Activated CD4-positive, alpha-beta T cell treated with anti-CD3 and anti-CD28 coated beads, Interleukin-2, amount 10 ng/mL, durations not matched to agents 7 days and 5 days (primary cell): ENCODE measurements at regions not wholly inside any gene's neighbourhood (a gene's known extent, or its start where the extent isn't known, plus 50 kb on each side); places are given as distances from the start of the nearest gene placed in this dataset.

Source experiments
- CTCF ChIA-PET: fragments of 350-600 bp; sonication (Branson Sonifier 250); formaldehyde crosslinking; loops from one replicate; lab custom pipeline; 2021; ENCODE audit warnings: antibody characterized with exemption; lab: Charles Lee
- POLR2A ChIA-PET: fragments of 350-600 bp; sonication (Branson Sonifier 250); formaldehyde crosslinking; loops from one replicate; lab custom pipeline; 2021; ENCODE audit warnings: antibody characterized with exemption; lab: Charles Lee
- DNase-seq: peaks from one replicate; pipeline ENCODE4 v3.0.0-alpha.2; 2020
- H3K27ac Mint-ChIP-seq: one replicate; pipeline ENCODE4 v1.8.0; 2021; ENCODE audit warnings: mild to moderate bottlenecking, moderate library complexity, mixed read lengths
- H3K27me3 Mint-ChIP-seq: one replicate; pipeline ENCODE4 v1.8.0; 2021; ENCODE audit warnings: mixed read lengths
- H3K36me3 Mint-ChIP-seq: one replicate; pipeline ENCODE4 v1.8.0; 2021; ENCODE audit warnings: low read depth, mixed read lengths
- H3K4me1 Mint-ChIP-seq: one replicate; pipeline ENCODE4 v1.8.0; 2021; ENCODE audit warnings: mixed read lengths
- H3K4me3 Mint-ChIP-seq: one replicate; pipeline ENCODE4 v1.8.0; 2021; ENCODE audit warnings: mild to moderate bottlenecking, moderate library complexity, mixed read lengths
- H3K9me3 Mint-ChIP-seq: one replicate; pipeline ENCODE4 v1.8.0; 2021; ENCODE audit warnings: mixed read lengths

- DNase-seq = no peak
- H3K36me3 Mint-ChIP-seq = no peaks in the 10 kb centered on the region
- H3K27ac Mint-ChIP-seq = no peak overlapping the region
- no peak overlapping the region for H3K4me3 Mint-ChIP-seq
- peaks cover 8% of the 10 kb centered on the region for H3K27me3 Mint-ChIP-seq
- CTCF ChIA-PET = no interaction called here
- H3K9me3 Mint-ChIP-seq = no peaks in the 10 kb centered on the region
- no peaks in the 10 kb centered on the region for H3K4me1 Mint-ChIP-seq
- POLR2A ChIA-PET = no interaction called here
These were observed 62.7 kb downstream of the NPTX2 start for GRCh38 chr7:98679741-98680140.

- Mint-ChIP-seq H3K4me1 (no peaks in the 10 kb centered on the region), H3K36me3 (no peaks in the 10 kb centered on the region)
These were observed 64.4 kb downstream of the NPTX2 start for GRCh38 chr7:98681511-98681910.

GRCh38 chr7:98681951-98682350 is 64.9 kb downstream of the NPTX2 start:
- POLR2A ChIA-PET = no interaction called here
- H3K4me3 Mint-ChIP-seq = no peak overlapping the region
- DNase-seq = no peak
- no peaks in the 10 kb centered on the region for H3K36me3 Mint-ChIP-seq
- no peaks in the 10 kb centered on the region for H3K4me1 Mint-ChIP-seq
- peaks cover 8% of the 10 kb centered on the region for H3K27me3 Mint-ChIP-seq
- no peak overlapping the region for H3K27ac Mint-ChIP-seq
- CTCF ChIA-PET = no interaction called here
- peaks cover 15% of the 10 kb centered on the region for H3K9me3 Mint-ChIP-seq

More at GRCh38 chr7:98681511-98681910, 64.4 kb downstream of the NPTX2 start:
- H3K27ac Mint-ChIP-seq = no peak overlapping the region
- ChIA-PET CTCF (no interaction called here), POLR2A (no interaction called here)
- H3K27me3 Mint-ChIP-seq = peaks cover 8% of the 10 kb centered on the region
- peaks cover 12% of the 10 kb centered on the region for H3K9me3 Mint-ChIP-seq
- DNase-seq = no peak
- no peak overlapping the region for H3K4me3 Mint-ChIP-seq

DNA sequence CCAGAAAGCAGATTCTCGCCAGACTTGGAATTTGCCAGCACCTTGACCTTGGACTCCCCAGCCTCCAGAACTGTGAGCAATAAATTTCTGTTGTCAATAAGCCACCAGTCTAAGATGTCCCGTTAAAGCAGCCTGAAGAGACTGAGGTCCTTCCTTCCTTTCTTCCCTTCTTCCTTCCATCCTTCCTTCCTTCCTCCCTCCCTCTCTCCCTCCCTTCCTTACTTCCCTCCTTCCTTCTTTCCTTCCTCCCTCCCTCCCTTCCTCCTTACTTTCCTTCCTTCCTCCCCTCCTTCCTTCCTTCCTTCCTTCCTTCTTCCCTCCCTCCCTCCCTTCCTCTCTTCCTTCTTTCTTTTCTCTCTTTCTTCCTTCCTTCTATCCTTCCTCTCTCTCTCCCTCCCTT is 66.4 kb downstream of the NPTX2 start:
- H3K27ac Mint-ChIP-seq = no peak overlapping the region
- no peaks in the 10 kb centered on the region for H3K4me1 Mint-ChIP-seq
- H3K36me3 Mint-ChIP-seq = no peaks in the 10 kb centered on the region
- H3K4me3 Mint-ChIP-seq = no peak overlapping the region
- ChIA-PET POLR2A (no interaction called here), CTCF (no interaction called here)
- H3K27me3 Mint-ChIP-seq = peaks cover 8% of the 10 kb centered on the region
- no peak for DNase-seq
- H3K9me3 Mint-ChIP-seq = peaks cover 17% of the 10 kb centered on the region

DNA sequence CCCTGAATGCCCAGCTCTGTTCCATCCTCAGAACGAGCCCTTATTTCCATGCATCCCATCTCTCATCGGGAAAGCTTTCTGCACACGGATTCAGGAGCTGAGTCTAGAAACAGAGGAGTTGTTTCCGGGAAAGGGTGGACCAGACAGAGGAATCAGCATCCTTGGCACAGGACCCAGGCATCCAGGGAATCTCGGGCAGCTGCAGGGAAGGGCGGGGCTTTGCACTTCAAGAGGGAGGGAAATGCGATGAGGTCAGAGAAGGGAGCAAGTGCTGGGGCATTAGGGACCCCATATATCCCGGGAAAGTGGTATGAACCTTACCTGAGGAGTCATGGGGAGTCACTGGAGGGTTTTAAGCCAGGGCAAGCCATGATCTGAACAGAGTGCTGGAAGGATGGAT is 68.5 kb downstream of the NPTX2 start:
- DNase-seq = no peak
- peaks cover 27% of the 10 kb centered on the region for H3K9me3 Mint-ChIP-seq
- CTCF ChIA-PET = no interaction called here
- H3K4me3 Mint-ChIP-seq = no peak overlapping the region
- peaks cover 8% of the 10 kb centered on the region for H3K27me3 Mint-ChIP-seq
- no peaks in the 10 kb centered on the region for H3K36me3 Mint-ChIP-seq
- H3K27ac Mint-ChIP-seq = no peak overlapping the region
- H3K4me1 Mint-ChIP-seq = no peaks in the 10 kb centered on the region
- POLR2A ChIA-PET = no interaction called here

DNA sequence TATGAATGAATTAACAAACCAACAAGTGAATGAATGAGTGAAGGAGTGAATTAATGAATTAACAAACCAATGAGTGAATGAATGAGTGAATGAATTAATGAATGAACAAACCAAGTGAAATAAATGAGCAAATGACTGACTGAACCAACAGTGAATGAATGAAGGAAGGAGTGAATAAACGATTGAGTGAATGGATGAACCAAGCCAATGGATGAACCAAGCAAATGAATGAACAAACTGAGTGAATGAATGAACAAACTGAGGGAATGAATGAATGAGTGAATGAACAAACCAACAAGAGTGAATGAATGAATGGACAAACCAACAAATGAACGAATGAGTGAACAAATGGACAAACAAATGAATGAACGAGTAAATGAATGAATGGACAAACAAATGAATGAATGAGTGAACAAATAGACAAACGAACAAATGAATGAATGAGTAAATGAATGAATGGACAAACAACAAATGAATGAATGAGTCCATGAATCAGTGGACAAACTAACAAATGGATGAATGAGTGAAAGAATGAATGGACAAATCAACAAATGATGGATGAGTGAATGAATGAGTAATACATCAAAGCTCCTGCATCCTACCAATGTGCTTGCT is 69.5 kb downstream of the NPTX2 start:
- H3K4me3 Mint-ChIP-seq = no peak overlapping the region
- no peak overlapping the region for H3K27ac Mint-ChIP-seq
- peaks cover 27% of the 10 kb centered on the region for H3K9me3 Mint-ChIP-seq
- CTCF ChIA-PET = interaction anchor here (1.3 kb wide), 1 partner anchor 172 kb away, joined by 3 read pairs; no protein-coding TSS in a partner anchor
- no peaks in the 10 kb centered on the region for H3K4me1 Mint-ChIP-seq
- no peak for DNase-seq
- POLR2A ChIA-PET = no interaction called here
- H3K36me3 Mint-ChIP-seq = no peaks in the 10 kb centered on the region
- peaks cover 5% of the 10 kb centered on the region for H3K27me3 Mint-ChIP-seq

DNA sequence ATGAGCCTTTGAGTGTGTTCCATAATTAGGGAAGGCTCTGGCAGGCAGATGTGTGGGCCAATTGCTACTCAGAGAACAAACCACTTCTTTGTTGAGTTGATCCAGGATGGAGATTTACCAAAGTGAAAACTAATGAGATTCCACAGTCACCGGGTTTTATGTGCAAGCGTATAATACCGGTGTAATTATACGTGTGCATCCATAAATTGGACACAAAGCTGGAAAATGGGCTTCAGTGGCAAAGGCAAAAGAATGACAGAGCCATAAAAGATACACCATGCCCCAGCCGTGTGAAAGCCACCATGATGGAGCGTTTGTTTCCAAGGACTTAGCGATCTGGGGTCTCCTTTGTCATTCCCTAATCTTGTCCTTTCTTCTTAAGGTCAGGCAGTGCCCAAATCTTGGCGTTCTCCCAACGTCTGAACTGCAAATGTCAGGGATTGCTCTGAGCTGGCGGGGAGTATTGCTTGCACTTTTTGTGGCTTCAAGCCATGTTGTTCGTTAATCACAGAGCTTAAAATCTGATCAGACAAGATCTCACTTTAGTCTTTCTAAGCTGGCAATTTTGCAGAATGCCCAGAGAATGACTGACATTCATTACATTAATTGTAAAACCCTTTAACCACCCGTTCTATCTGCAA is 70.1 kb downstream of the NPTX2 start:
- Mint-ChIP-seq H3K4me3 (no peak overlapping the region), H3K27me3 (no peaks in the 10 kb centered on the region), H3K4me1 (no peaks in the 10 kb centered on the region), H3K27ac (no peak overlapping the region), H3K36me3 (no peaks in the 10 kb centered on the region), H3K9me3 (peaks cover 30% of the 10 kb centered on the region)
- ChIA-PET CTCF (interaction anchor here (1.3 kb wide), 1 partner anchor 173 kb away, joined by 3 read pairs; no protein-coding TSS in a partner anchor), POLR2A (no interaction called here)
- DNase-seq = no peak

DNA sequence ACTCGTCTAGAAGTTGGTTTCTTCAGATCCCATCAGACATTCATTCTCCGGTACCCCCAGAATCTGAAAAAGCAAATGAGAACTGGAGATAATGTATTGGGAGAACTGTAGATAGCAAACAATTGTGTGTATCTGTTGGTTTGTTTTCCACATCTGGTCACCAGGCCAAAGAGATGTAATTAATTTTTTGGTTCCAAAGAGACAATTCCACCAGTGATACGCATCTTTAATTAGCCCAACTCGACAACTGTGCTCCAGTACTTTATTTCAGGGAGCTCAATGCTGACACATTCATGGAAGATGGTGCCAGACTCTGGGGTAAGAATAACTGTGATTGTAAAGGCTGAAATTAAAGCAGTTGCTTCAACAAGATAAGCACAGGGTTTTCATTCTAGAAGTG is 74.5 kb downstream of the NPTX2 start:
- ChIA-PET POLR2A (no interaction called here), CTCF (no interaction called here)
- no peaks in the 10 kb centered on the region for H3K4me1 Mint-ChIP-seq
- no peak overlapping the region for H3K4me3 Mint-ChIP-seq
- DNase-seq = no peak
- H3K9me3 Mint-ChIP-seq = peaks cover 23% of the 10 kb centered on the region
- H3K36me3 Mint-ChIP-seq = no peaks in the 10 kb centered on the region
- H3K27ac Mint-ChIP-seq = no peak overlapping the region
- H3K27me3 Mint-ChIP-seq = no peaks in the 10 kb centered on the region

- H3K27ac Mint-ChIP-seq = no peak overlapping the region
- no peak for DNase-seq
- H3K4me1 Mint-ChIP-seq = no peaks in the 10 kb centered on the region
- peaks cover 12% of the 10 kb centered on the region for H3K9me3 Mint-ChIP-seq
- POLR2A ChIA-PET = no interaction called here
- CTCF ChIA-PET = no interaction called here
- no peaks in the 10 kb centered on the region for H3K27me3 Mint-ChIP-seq
- no peak overlapping the region for H3K4me3 Mint-ChIP-seq
- H3K36me3 Mint-ChIP-seq = no peaks in the 10 kb centered on the region
These were observed 80.0 kb downstream of the NPTX2 start for GRCh38 chr7:98697083-98697482.

- no peak overlapping the region for H3K27ac Mint-ChIP-seq
- H3K4me1 Mint-ChIP-seq = no peaks in the 10 kb centered on the region
- CTCF ChIA-PET = no interaction called here
- H3K36me3 Mint-ChIP-seq = no peaks in the 10 kb centered on the region
- no peaks in the 10 kb centered on the region for H3K27me3 Mint-ChIP-seq
- H3K4me3 Mint-ChIP-seq = no peak overlapping the region
- POLR2A ChIA-PET = no interaction called here
- H3K9me3 Mint-ChIP-seq = peaks cover 9% of the 10 kb centered on the region
- DNase-seq = no peak
These were observed 80.6 kb downstream of the NPTX2 start for GRCh38 chr7:98697485-98698240.

DNA sequence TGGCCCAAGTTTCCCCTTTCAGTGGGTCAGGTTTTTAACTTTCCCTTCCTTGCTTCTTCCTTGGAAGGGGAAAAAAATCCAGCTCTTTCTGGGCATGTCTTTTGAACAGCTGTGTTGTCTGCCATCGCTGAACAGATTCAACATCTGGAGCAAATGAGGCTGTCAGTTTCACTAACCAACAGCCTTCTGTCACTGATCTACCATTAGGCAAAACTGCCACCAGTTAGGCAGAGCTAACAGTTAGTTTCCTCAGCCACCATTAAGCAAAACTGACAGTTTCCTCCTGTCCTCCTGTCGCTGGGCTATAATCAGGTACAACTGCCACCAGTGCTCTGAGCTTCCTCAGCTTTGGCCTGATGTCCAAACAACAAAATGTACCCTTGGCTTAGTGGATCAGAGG is 81.9 kb downstream of the NPTX2 start:
- DNase-seq = no peak
- H3K4me3 Mint-ChIP-seq = no peak overlapping the region
- CTCF ChIA-PET = no interaction called here

DNA sequence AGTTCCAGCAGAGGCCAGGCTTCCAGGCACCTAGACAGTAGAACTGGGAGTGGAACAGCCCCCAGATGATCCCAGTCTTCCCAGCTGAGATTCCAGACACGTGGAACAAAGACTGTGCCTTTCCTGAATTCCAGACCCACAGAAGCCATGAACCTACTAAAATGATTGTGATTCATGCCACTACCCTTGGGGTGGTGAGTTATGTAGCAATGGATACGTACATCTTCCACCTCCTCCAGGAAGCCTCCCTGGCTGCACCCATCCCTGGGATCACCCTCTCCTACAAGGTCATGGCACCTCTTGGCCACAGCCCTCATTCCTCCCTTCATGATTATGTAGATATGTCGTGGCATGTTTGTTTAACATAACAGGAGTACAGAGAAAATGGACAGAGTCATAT is 83.4 kb downstream of the NPTX2 start:
- CTCF ChIA-PET = no interaction called here
- H3K4me3 Mint-ChIP-seq = no peak overlapping the region

More for the DNA sequence above, 81.9 kb downstream of the NPTX2 start:
- H3K4me1 Mint-ChIP-seq = no peaks in the 10 kb centered on the region
- H3K9me3 Mint-ChIP-seq = peaks cover 9% of the 10 kb centered on the region
- H3K27ac Mint-ChIP-seq = no peak overlapping the region
- POLR2A ChIA-PET = interaction anchor here (0.6 kb wide), 1 partner anchor 1197 kb away, joined by 10 read pairs; no protein-coding TSS in a partner anchor
- no peaks in the 10 kb centered on the region for H3K36me3 Mint-ChIP-seq
- no peaks in the 10 kb centered on the region for H3K27me3 Mint-ChIP-seq

DNA sequence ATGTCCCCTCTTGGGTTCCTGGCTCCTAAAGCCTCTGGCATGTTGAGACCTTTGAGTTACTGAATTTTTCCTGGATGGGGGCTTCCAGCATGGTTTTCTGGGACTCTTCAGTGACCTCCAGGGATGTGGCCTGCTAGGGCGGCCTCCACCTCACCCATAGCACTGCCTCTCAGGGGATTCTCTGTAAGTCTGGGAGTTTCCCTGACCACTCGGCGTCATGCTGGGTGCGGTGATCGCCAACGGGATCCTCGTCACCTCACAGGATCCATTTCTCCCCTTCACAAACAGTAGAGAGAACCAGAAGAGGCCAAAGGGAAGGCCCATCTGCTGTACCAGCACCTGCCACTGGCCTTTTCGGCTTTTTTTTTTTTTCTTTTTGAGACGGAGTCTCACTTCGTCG is 84.3 kb downstream of the NPTX2 start:
- no peak overlapping the region for H3K4me3 Mint-ChIP-seq
- CTCF ChIA-PET = interaction anchor here (0.7 kb wide), 1 partner anchor 140 kb away, joined by 3 read pairs; no protein-coding TSS in a partner anchor
- H3K9me3 Mint-ChIP-seq = peaks cover 5% of the 10 kb centered on the region
- no peaks in the 10 kb centered on the region for H3K36me3 Mint-ChIP-seq
- no peak overlapping the region for H3K27ac Mint-ChIP-seq
- no peak for DNase-seq
- no peaks in the 10 kb centered on the region for H3K4me1 Mint-ChIP-seq
- H3K27me3 Mint-ChIP-seq = no peaks in the 10 kb centered on the region
- POLR2A ChIA-PET = no interaction called here

More for the DNA sequence above, 83.4 kb downstream of the NPTX2 start:
- POLR2A ChIA-PET = no interaction called here
- Mint-ChIP-seq H3K36me3 (no peaks in the 10 kb centered on the region), H3K4me1 (no peaks in the 10 kb centered on the region), H3K9me3 (peaks cover 6% of the 10 kb centered on the region), H3K27ac (no peak overlapping the region), H3K27me3 (no peaks in the 10 kb centered on the region)
- no peak for DNase-seq
